Natural killer cell (primary cell): ENCODE measurements at regions not wholly inside any gene's neighbourhood (a gene's known extent, or its start where the extent isn't known, plus 50 kb on each side); places are given as distances from the start of the nearest gene placed in this dataset.
A peak's percentile ranks its signal among the peaks of the same experiment; 100 is the strongest.

Experiments
- ATAC-seq, 3 donors: fragments of 150-1000 bp in 2 of 3; fragments of 200-7000 bp in 1 of 3; cut with Tn5 transposase; 1 replicate in 1 of 3; 2 replicates in 2 of 3; pipeline ENCODE4 v1.10.0; 2021; ENCODE audit warnings: mild to moderate bottlenecking in 2 of 3, moderate library complexity in 2 of 3
- DNase-seq, 2 donors: peaks; one replicate each; pipeline versions ENCODE4 v3.0.0 to v3.0.0-alpha.2; 2013 to 2021; ENCODE audit warnings: mixed read lengths in 1 of 2
- H3K27ac ChIP-seq: one replicate; pipeline ENCODE4 v1.5.1; 2013; ENCODE audit warnings: mild to moderate bottlenecking, low read length
- H3K27me3 ChIP-seq: one replicate; pipeline ENCODE4 v1.6.1; 2013; ENCODE audit warnings: low read length; ENCODE audit not compliant: control insufficient read depth, insufficient read depth
- H3K36me3 ChIP-seq: one replicate; pipeline ENCODE4 v1.6.1; 2013; ENCODE audit warnings: low read length; ENCODE audit not compliant: control insufficient read depth, insufficient read depth
- H3K4me1 ChIP-seq: one replicate; pipeline ENCODE4 v1.6.1; 2013; ENCODE audit warnings: low read length; ENCODE audit not compliant: control insufficient read depth, insufficient read depth
- H3K4me3 ChIP-seq: one replicate; pipeline ENCODE4 v1.5.1; 2013; ENCODE audit warnings: low read length
- H3K9me3 ChIP-seq: one replicate; pipeline ENCODE4 v1.6.1; 2013; ENCODE audit warnings: low read length; ENCODE audit not compliant: control insufficient read depth, insufficient read depth
- H3K27ac Mint-ChIP-seq, 2 donors: one replicate each; pipeline ENCODE4 v1.8.0; 2022; ENCODE audit warnings: mild to moderate bottlenecking in 2 of 2, mixed read lengths in 2 of 2, moderate library complexity in 1 of 2
- H3K27me3 Mint-ChIP-seq, 2 donors: one replicate each; pipeline ENCODE4 v1.8.0; 2022; ENCODE audit warnings: low read depth in 2 of 2, mixed read lengths in 2 of 2
- H3K36me3 Mint-ChIP-seq: one replicate; pipeline ENCODE4 v1.8.0; 2022; ENCODE audit warnings: mixed read lengths
- H3K4me1 Mint-ChIP-seq, 2 donors: one replicate each; pipeline ENCODE4 v1.8.0; 2022; ENCODE audit warnings: mixed read lengths in 2 of 2
- H3K4me3 Mint-ChIP-seq: one replicate; pipeline ENCODE4 v1.8.0; 2022; ENCODE audit warnings: mild to moderate bottlenecking, moderate library complexity, mixed read lengths
- H3K9me3 Mint-ChIP-seq, 2 donors: one replicate each; pipeline ENCODE4 v1.8.0; 2022; ENCODE audit warnings: mixed read lengths in 2 of 2
- CTCF ChIP-seq: fragments of 200-600 bp; IDR thresholded peaks from one replicate; pipeline ENCODE4 v1.8.0; 2022; ENCODE audit warnings: antibody characterized with exemption
- WGBS: methylation state at CpG from one replicate; pipeline ENCODE4 v1.1.7; 2013; ENCODE audit warnings: missing lambda C conversion rate; ENCODE audit not compliant: insufficient coverage; 5-methylcytosine and 5-hydroxymethylcytosine counted together
- intact Hi-C: fragments of 100-400 bp; cut with micrococcal nuclease; formaldehyde crosslinking; loops from one replicate; pipeline ENCODE4 v1.14.2; 2022

- DNase-seq (no peak), ATAC-seq (no peak)
- no peaks in the 10 kb centered on the region for H3K9me3 ChIP-seq
- no peak for TF ChIP-seq CTCF
- no peaks in the 10 kb centered on the region for H3K36me3 Mint-ChIP-seq
- intact Hi-C loops: no loop called here
- 64% methylated on average over 1 of the region's 1 CpG for WGBS
- no peak overlapping the region for H3K4me3 ChIP-seq
- no peaks in the 10 kb centered on the region for H3K27me3 ChIP-seq
- H3K27me3 Mint-ChIP-seq: no peaks in the 10 kb centered on the region
- no peaks in the 10 kb centered on the region for H3K4me1 Mint-ChIP-seq
- H3K36me3 ChIP-seq: no peaks in the 10 kb centered on the region
- H3K4me3 Mint-ChIP-seq: no peak overlapping the region
- no peak overlapping the region for H3K27ac ChIP-seq
- peaks cover 7 to 20% of the 10 kb centered on the region in 2 donors for H3K9me3 Mint-ChIP-seq
- H3K27ac Mint-ChIP-seq: no peak overlapping the region
- H3K4me1 ChIP-seq: no peaks in the 10 kb centered on the region
Observed at GRCh38 chr6:95279616-95280015, 297.7 kb upstream of the MANEA start.

DNA sequence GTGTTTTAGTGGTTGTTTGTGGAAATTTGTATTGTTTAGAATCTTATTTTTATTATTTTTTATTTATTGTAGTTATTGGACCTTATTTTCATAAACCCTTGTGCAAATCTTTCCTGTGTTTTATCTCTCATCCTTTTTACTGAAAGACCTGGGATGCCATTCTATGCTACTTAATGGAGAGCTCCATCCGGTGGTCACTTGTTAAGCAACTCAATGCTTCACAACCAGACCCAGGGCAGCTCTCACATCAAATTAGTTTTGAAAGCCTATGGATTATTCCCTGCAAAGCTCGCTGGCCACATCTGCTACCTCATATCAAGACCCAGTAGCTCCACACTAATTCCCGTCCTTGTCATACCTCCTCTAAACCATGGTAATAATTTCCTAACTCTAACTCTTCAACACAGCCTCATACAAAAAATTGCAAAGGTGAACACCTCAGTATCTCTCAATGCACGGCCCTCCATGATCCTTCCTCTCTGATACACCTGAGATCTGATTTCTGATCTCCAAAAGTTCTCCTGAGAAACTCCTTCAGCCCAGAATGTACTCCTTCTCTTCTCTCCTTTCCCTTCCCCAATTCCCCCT is 296.6 kb upstream of the MANEA start:
- Histone ChIP-seq H3K27ac (no peak overlapping the region), H3K27me3 (no peaks in the 10 kb centered on the region), H3K9me3 (no peaks in the 10 kb centered on the region), H3K36me3 (no peaks in the 10 kb centered on the region), H3K4me3 (no peak overlapping the region), H3K4me1 (no peaks in the 10 kb centered on the region)
- DNase-seq: peak in 1 of 2 donors; percentile 38
- no peak for ATAC-seq
- TF ChIP-seq CTCF: no peak
- Mint-ChIP-seq H3K4me1 (no peaks in the 10 kb centered on the region), H3K36me3 (no peaks in the 10 kb centered on the region), H3K9me3 (peaks cover 8 to 20% of the 10 kb centered on the region in 2 donors), H3K27me3 (no peaks in the 10 kb centered on the region), H3K4me3 (no peak overlapping the region), H3K27ac (no peak overlapping the region)
- 43% methylated on average over 4 of the region's 4 CpGs for WGBS
- intact Hi-C loops: no loop called here

- no peak overlapping the region for H3K4me3 Mint-ChIP-seq
- no peak overlapping the region for H3K27ac ChIP-seq
- intact Hi-C loops: no loop called here
- H3K4me3 ChIP-seq: no peak overlapping the region
- H3K36me3 ChIP-seq: no peaks in the 10 kb centered on the region
- H3K4me1 Mint-ChIP-seq: no peaks in the 10 kb centered on the region
- no peak for DNase-seq
- H3K9me3 Mint-ChIP-seq: peaks cover 8 to 12% of the 10 kb centered on the region in 2 donors
- no peak overlapping the region for H3K27ac Mint-ChIP-seq
- ATAC-seq: no peak
- H3K27me3 ChIP-seq: no peaks in the 10 kb centered on the region
- H3K27me3 Mint-ChIP-seq: no peaks in the 10 kb centered on the region
- H3K36me3 Mint-ChIP-seq: no peaks in the 10 kb centered on the region
- no peaks in the 10 kb centered on the region for H3K4me1 ChIP-seq
- H3K9me3 ChIP-seq: no peaks in the 10 kb centered on the region
- TF ChIP-seq CTCF: no peak
- WGBS: 45% methylated on average over 2 of the region's 2 CpGs
Observed at GRCh38 chr6:95285881-95286280, 291.5 kb upstream of the MANEA start.

DNA sequence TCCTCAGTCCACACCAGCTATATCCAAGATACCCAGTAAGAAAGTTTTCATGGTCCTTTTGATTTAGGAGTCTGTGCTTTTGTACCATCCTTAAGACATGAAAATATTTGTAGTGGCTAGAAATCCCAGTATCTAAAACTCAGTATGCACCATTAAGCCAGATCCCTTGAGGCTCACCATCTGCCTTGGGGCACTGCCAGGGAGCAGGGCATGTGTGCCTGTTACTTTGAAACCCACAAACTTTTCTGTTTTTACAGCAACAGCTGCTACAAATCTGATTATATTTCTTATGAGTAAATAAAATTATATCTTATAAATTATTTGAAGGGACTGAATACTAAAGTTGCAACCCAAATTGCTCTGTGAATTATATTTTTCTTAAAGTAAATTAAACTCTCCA is 290.5 kb upstream of the MANEA start:
- Histone ChIP-seq H3K27me3 (no peaks in the 10 kb centered on the region), H3K4me3 (no peak overlapping the region), H3K36me3 (no peaks in the 10 kb centered on the region), H3K4me1 (no peaks in the 10 kb centered on the region), H3K9me3 (no peaks in the 10 kb centered on the region), H3K27ac (no peak overlapping the region)
- intact Hi-C loops: no loop called here
- Mint-ChIP-seq H3K27me3 (no peaks in the 10 kb centered on the region), H3K9me3 (peaks cover 3 to 7% of the 10 kb centered on the region in 2 donors), H3K4me3 (no peak overlapping the region), H3K4me1 (no peaks in the 10 kb centered on the region), H3K27ac (no peak overlapping the region), H3K36me3 (no peaks in the 10 kb centered on the region)
- ATAC-seq (no peak), DNase-seq (no peak)
- no peak for TF ChIP-seq CTCF
